ENCODE measurements at regions not wholly inside any gene's neighbourhood (a gene's known extent, or its start where the extent isn't known, plus 50 kb on each side); places are given as distances from the start of the nearest gene placed in this dataset.

DNA sequence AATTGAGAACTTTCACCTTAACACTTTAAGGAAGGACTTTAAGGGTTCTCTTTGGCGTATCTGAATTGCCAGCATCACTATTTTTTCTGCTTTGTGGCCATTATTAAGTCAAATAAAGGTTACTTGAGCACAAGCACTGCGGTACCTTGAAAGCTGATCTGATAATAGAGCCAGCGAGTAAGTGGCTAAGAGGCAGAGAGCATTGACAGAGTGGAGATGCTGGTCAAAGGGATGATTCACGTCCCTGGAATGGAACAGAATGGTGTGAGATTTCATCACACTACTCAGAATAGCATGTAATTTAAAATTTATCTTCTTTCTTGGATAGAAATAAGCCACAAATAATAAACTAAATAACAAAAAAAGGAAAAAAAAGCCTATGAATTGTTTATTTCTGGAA lies 57.1 kb upstream of the NPFFR2 start (continued):
- TF ChIP-seq, protein P1, sequence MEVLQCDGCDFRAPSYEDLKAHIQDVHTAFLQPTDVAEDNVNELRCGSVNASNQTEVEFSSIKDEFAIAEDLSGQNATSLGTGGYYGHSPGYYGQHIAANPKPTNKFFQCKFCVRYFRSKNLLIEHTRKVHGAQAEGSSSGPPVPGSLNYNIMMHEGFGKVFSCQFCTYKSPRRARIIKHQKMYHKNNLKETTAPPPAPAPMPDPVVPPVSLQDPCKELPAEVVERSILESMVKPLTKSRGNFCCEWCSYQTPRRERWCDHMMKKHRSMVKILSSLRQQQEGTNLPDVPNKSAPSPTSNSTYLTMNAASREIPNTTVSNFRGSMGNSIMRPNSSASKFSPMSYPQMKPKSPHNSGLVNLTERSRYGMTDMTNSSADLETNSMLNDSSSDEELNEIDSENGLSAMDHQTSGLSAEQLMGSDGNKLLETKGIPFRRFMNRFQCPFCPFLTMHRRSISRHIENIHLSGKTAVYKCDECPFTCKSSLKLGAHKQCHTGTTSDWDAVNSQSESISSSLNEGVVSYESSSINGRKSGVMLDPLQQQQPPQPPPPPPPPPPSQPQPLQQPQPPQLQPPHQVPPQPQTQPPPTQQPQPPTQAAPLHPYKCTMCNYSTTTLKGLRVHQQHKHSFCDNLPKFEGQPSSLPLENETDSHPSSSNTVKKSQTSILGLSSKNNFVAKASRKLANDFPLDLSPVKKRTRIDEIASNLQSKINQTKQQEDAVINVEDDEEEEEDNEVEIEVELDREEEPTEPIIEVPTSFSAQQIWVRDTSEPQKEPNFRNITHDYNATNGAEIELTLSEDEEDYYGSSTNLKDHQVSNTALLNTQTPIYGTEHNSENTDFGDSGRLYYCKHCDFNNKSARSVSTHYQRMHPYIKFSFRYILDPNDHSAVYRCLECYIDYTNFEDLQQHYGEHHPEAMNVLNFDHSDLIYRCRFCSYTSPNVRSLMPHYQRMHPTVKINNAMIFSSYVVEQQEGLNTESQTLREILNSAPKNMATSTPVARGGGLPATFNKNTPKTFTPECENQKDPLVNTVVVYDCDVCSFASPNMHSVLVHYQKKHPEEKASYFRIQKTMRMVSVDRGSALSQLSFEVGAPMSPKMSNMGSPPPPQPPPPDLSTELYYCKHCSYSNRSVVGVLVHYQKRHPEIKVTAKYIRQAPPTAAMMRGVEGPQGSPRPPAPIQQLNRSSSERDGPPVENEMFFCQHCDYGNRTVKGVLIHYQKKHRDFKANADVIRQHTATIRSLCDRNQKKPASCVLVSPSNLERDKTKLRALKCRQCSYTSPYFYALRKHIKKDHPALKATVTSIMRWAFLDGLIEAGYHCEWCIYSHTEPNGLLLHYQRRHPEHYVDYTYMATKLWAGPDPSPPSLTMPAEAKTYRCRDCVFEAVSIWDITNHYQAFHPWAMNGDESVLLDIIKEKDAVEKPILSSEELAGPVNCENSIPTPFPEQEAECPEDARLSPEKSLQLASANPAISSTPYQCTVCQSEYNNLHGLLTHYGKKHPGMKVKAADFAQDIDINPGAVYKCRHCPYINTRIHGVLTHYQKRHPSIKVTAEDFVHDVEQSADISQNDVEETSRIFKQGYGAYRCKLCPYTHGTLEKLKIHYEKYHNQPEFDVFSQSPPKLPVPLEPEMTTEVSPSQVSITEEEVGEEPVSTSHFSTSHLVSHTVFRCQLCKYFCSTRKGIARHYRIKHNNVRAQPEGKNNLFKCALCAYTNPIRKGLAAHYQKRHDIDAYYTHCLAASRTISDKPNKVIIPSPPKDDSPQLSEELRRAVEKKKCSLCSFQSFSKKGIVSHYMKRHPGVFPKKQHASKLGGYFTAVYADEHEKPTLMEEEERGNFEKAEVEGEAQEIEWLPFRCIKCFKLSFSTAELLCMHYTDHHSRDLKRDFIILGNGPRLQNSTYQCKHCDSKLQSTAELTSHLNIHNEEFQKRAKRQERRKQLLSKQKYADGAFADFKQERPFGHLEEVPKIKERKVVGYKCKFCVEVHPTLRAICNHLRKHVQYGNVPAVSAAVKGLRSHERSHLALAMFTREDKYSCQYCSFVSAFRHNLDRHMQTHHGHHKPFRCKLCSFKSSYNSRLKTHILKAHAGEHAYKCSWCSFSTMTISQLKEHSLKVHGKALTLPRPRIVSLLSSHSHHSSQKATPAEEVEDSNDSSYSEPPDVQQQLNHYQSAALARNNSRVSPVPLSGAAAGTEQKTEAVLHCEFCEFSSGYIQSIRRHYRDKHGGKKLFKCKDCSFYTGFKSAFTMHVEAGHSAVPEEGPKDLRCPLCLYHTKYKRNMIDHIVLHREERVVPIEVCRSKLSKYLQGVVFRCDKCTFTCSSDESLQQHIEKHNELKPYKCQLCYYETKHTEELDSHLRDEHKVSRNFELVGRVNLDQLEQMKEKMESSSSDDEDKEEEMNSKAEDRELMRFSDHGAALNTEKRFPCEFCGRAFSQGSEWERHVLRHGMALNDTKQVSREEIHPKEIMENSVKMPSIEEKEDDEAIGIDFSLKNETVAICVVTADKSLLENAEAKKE (CRISPR knock-in tag; IDR thresholded peaks at IDR 0.05): no peak
- no peak for TF ChIP-seq CREB1 (CRISPR knock-in tag; IDR thresholded peaks at IDR 0.05; ENCODE audit: low read depth)
- TF ChIP-seq JUNB (IDR thresholded peaks at IDR 0.05; ENCODE audit: unreplicated experiment): no peak

DNA sequence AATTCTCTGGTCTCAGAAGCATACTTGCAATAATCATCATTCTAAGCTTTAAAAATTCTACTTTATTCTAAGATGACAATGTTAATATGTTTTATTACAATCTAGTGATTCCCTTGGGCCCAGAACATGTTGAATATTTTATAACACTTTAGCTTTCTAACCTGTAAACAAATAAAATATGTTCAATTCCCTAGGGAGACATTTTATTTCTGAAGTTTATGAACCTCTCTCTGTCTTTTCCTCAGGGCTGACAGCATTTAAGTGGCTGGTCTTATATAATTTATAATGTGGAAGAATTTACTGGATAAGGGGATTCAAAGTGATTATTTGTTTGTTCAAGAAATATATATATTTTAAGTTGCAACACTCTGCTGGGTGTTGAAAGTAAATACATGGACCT lies 55.3 kb upstream of the NPFFR2 start:
- Mint-ChIP-seq H3K4me3 (no peak overlapping the region), H3K9me3 (no peaks in the 10 kb centered on the region), H3K4me1 (no peaks in the 10 kb centered on the region), H3K27me3 (ENCODE audit: insufficient read depth, low read depth, poor library complexity) (no peaks in the 10 kb centered on the region), H3K27ac (no peak overlapping the region), H3K36me3 (ENCODE audit: low read depth) (no peaks in the 10 kb centered on the region)
- H3K36me3 ChIP-seq (ENCODE audit: insufficient read depth): no peaks in the 10 kb centered on the region
- H3K4me3 ChIP-seq: no peak overlapping the region
- no peaks in the 10 kb centered on the region for H3F3A ChIP-seq (replicated peaks; ENCODE audit: low read depth)
- no peak overlapping the region for H3K27ac ChIP-seq (ENCODE audit: low read depth)
- H3K27me3 ChIP-seq (ENCODE audit: insufficient read depth): no peaks in the 10 kb centered on the region
- H4K20me1 ChIP-seq (replicated peaks; ENCODE audit: insufficient read depth): no peaks in the 10 kb centered on the region
- no peaks in the 10 kb centered on the region for H3K79me2 ChIP-seq (replicated peaks; ENCODE audit: insufficient read depth)
- no peaks in the 10 kb centered on the region for H3K4me1 ChIP-seq (ENCODE audit: insufficient read depth)
- no peak for DNase-seq (ENCODE audit: low spot score)
- no peak overlapping the region for H2AFZ ChIP-seq
- no peak for ATAC-seq
- no peak overlapping the region for H3K4me2 ChIP-seq
- no peaks in the 10 kb centered on the region for H3K9me2 ChIP-seq (ENCODE audit: insufficient read depth)
- TF ChIP-seq, protein P2, sequence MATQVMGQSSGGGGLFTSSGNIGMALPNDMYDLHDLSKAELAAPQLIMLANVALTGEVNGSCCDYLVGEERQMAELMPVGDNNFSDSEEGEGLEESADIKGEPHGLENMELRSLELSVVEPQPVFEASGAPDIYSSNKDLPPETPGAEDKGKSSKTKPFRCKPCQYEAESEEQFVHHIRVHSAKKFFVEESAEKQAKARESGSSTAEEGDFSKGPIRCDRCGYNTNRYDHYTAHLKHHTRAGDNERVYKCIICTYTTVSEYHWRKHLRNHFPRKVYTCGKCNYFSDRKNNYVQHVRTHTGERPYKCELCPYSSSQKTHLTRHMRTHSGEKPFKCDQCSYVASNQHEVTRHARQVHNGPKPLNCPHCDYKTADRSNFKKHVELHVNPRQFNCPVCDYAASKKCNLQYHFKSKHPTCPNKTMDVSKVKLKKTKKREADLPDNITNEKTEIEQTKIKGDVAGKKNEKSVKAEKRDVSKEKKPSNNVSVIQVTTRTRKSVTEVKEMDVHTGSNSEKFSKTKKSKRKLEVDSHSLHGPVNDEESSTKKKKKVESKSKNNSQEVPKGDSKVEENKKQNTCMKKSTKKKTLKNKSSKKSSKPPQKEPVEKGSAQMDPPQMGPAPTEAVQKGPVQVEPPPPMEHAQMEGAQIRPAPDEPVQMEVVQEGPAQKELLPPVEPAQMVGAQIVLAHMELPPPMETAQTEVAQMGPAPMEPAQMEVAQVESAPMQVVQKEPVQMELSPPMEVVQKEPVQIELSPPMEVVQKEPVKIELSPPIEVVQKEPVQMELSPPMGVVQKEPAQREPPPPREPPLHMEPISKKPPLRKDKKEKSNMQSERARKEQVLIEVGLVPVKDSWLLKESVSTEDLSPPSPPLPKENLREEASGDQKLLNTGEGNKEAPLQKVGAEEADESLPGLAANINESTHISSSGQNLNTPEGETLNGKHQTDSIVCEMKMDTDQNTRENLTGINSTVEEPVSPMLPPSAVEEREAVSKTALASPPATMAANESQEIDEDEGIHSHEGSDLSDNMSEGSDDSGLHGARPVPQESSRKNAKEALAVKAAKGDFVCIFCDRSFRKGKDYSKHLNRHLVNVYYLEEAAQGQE (IDR thresholded peaks at IDR 0.05; ENCODE audit: unreplicated experiment): no peak
- TF ChIP-seq EZH2phosphoT487 (IDR thresholded peaks at IDR 0.05; ENCODE audit: unreplicated experiment) (no peak), POLR2AphosphoS5 (IDR thresholded peaks at IDR 0.05; ENCODE audit: low read depth) (no peak), ZNF331 (CRISPR knock-in tag; IDR thresholded peaks at IDR 0.05; ENCODE audit: low read depth) (no peak), STAT1 (IDR thresholded peaks at IDR 0.05; ENCODE audit: unreplicated experiment) (no peak), ZNF114 (CRISPR knock-in tag; IDR thresholded peaks at IDR 0.05) (no peak), JUNB (IDR thresholded peaks at IDR 0.05; ENCODE audit: unreplicated experiment) (no peak)

All from GM23338 (cell line).